AG04450 (cell line): ENCODE measurements at regions not wholly inside any gene's neighbourhood (a gene's known extent, or its start where the extent isn't known, plus 50 kb on each side); places are given as distances from the start of the nearest gene placed in this dataset.
A peak's percentile ranks its signal among the peaks of the same experiment; 100 is the strongest.

Source experiments
- CTCF ChIA-PET: fragments of 300-600, 350-600 bp; formaldehyde crosslinking; extraction: SDS; loops from one replicate; lab custom pipeline; 2022; ENCODE audit warnings: antibody characterized with exemption, inconsistent platforms; lab: Charles Lee
- POLR2A ChIA-PET: fragments of 350-600 bp; formaldehyde crosslinking; extraction: SDS; loops from one replicate; lab custom pipeline; 2021; ENCODE audit warnings: antibody characterized with exemption, inconsistent platforms; lab: Yijun Ruan, JAX
- DNase-seq: peaks from one replicate; pipeline ENCODE4 v3.0.0-alpha.2; 2011; ENCODE audit warnings: low read depth, low spot score
- H3K27ac ChIP-seq: one replicate; pipeline ENCODE4 v1.5.1; 2012; ENCODE audit warnings: low read depth, low read length, control low read depth
- H3K27me3 ChIP-seq: one replicate; pipeline ENCODE4 v1.6.0; 2012; ENCODE audit warnings: low read length; ENCODE audit not compliant: control insufficient read depth, insufficient read depth
- H3K4me3 ChIP-seq: 2 replicates; pipeline ENCODE4 v1.5.1; 2011; ENCODE audit warnings: mild to moderate bottlenecking, low read depth, low read length, control low read depth
- H3K9me3 ChIP-seq: 2 replicates; pipeline ENCODE4 v1.5.1; 2012; ENCODE audit warnings: low read length; ENCODE audit not compliant: control insufficient read depth, insufficient read depth
- CTCF ChIP-seq: IDR thresholded peaks from 2 replicates; pipeline ENCODE4 v1.5.1; 2011; ENCODE audit warnings: low read depth, low read length, control low read depth, inconsistent platforms

- Histone ChIP-seq H3K9me3 (0 out of 2 replicates have a peak, but pooled peaks cover 2% of the 10 kb centered on the region), H3K27me3 (no peaks in the 10 kb centered on the region), H3K27ac (no peak overlapping the region), H3K4me3 (no peak overlapping the region)
- ChIA-PET CTCF (no interaction called here), POLR2A (no interaction called here)
- no peak for DNase-seq
- TF ChIP-seq CTCF, result no peak
These were observed 186.7 kb downstream of the TDRD15 start for GRCh38 chr2:21310493-21310892.

GRCh38 chr2:21314322-21314835 is 190.6 kb downstream of the TDRD15 start:
- ChIA-PET CTCF (no interaction called here), POLR2A (no interaction called here)
- Histone ChIP-seq H3K9me3 (peaks cover 8% of the 10 kb centered on the region; the same call in 1 of the 2 replicates), H3K27ac (no peak overlapping the region), H3K4me3 (no peak overlapping the region), H3K27me3 (no peaks in the 10 kb centered on the region)
- no peak for TF ChIP-seq CTCF
- DNase-seq, result no peak

- peaks cover 6% of the 10 kb centered on the region; the same call in 1 of the 2 replicates for H3K9me3 ChIP-seq
- CTCF ChIA-PET, result interaction anchor here (0.7 kb wide), 1 partner anchor 31 kb away, joined by 3 read pairs; no protein-coding TSS in a partner anchor
- H3K27me3 ChIP-seq, result no peaks in the 10 kb centered on the region
- POLR2A ChIA-PET, result no interaction called here
- TF ChIP-seq CTCF, result peak; percentile 37
- no peak for DNase-seq
- H3K27ac ChIP-seq, result no peak overlapping the region
- no peak overlapping the region for H3K4me3 ChIP-seq
These were observed 193.4 kb downstream of the TDRD15 start for GRCh38 chr2:21317131-21317530.

- no peak for TF ChIP-seq CTCF
- Histone ChIP-seq H3K27me3 (no peaks in the 10 kb centered on the region), H3K27ac (no peak overlapping the region), H3K9me3 (peaks cover 6% of the 10 kb centered on the region; the same call in 1 of the 2 replicates), H3K4me3 (no peak overlapping the region)
- POLR2A ChIA-PET, result no interaction called here
- CTCF ChIA-PET, result no interaction called here
- DNase-seq, result no peak
These were observed 194.5 kb downstream of the TDRD15 start for GRCh38 chr2:21318263-21318662.

- POLR2A ChIA-PET, result no interaction called here
These were observed 202.4 kb downstream of the TDRD15 start for GRCh38 chr2:21326152-21326551.

More at GRCh38 chr2:21326152-21326551, 202.4 kb downstream of the TDRD15 start:
- H3K27ac ChIP-seq, result no peak overlapping the region
- no peaks in the 10 kb centered on the region for H3K9me3 ChIP-seq
- CTCF ChIA-PET, result no interaction called here
- H3K4me3 ChIP-seq, result no peak overlapping the region
- TF ChIP-seq CTCF, result no peak
- DNase-seq, result no peak
- no peaks in the 10 kb centered on the region for H3K27me3 ChIP-seq
